Panc1 (cell line): ENCODE measurements at regions not wholly inside any gene's neighbourhood (a gene's known extent, or its start where the extent isn't known, plus 50 kb on each side); places are given as distances from the start of the nearest gene placed in this dataset.

Source experiments
- ATAC-seq: fragments of 200-7000 bp; cut with Tn5 transposase; 2 replicates; pipeline ENCODE4 v1.9.1; 2020; ENCODE audit warnings: mild to moderate bottlenecking, moderate library complexity
- BruUV-seq: library from RNA; stranded (reverse); fragments of 400-500 nt; replicated peaks from 2 replicates; lab custom pipeline; 2021; lab: Mats Ljungman, UMichigan
- CTCF ChIA-PET: fragments of 300-600 bp; sonication (Branson Sonifier 250); formaldehyde crosslinking; loops from one replicate; lab custom pipeline; 2022; ENCODE audit warnings: antibody characterized with exemption; lab: Charles Lee
- POLR2A ChIA-PET: fragments of 300-600 bp; sonication (Branson Sonifier 250); formaldehyde crosslinking; loops from one replicate; lab custom pipeline; 2022; ENCODE audit warnings: antibody characterized with exemption; lab: Charles Lee
- DNase-seq: peaks from one replicate; pipeline ENCODE4 v3.0.0-alpha.2; 2010; ENCODE audit warnings: low read depth, low spot score
- H3K27ac ChIP-seq: 2 replicates; pipeline ENCODE4 v1.5.1; 2011; ENCODE audit warnings: mild to moderate bottlenecking, low read length, inconsistent platforms
- H3K27me3 ChIP-seq: fragments of 200-500 bp; sonication (Bioruptor generic); 2 replicates; pipeline ENCODE4 v1.6.0; 2014; ENCODE audit warnings: low read length, inconsistent platforms; ENCODE audit not compliant: control insufficient read depth, insufficient read depth
- H3K36me3 ChIP-seq: fragments of 200-500 bp; sonication (Bioruptor generic); 2 replicates; pipeline ENCODE4 v1.5.1; 2014; ENCODE audit warnings: inconsistent platforms, mild to moderate bottlenecking, low read length, moderate library complexity; ENCODE audit not compliant: control insufficient read depth, insufficient read depth
- H3K4me1 ChIP-seq: 2 replicates; pipeline ENCODE4 v1.5.1; 2011; ENCODE audit warnings: inconsistent platforms, mild to moderate bottlenecking, low read length, moderate library complexity; ENCODE audit not compliant: control insufficient read depth, insufficient read depth
- H3K4me3 ChIP-seq, 2 experiments: 2 replicates each; pipeline ENCODE4 v1.5.1; 2011 to 2012; ENCODE audit warnings: low read depth in 2 of 2, low read length in 2 of 2, mild to moderate bottlenecking in 2 of 2, inconsistent platforms in 1 of 2, moderate library complexity in 1 of 2
- H3K9me3 ChIP-seq: fragments of 200-500 bp; sonication (Bioruptor generic); 2 replicates; pipeline ENCODE4 v1.5.1; 2014; ENCODE audit warnings: low read depth, mild to moderate bottlenecking, inconsistent platforms, low read length, moderate library complexity; ENCODE audit not compliant: control insufficient read depth, insufficient read depth
- CTCF ChIP-seq: fragments of 450-650 bp; IDR thresholded peaks from 2 replicates; pipeline ENCODE4 v1.5.1; 2017; ENCODE audit warnings: mild to moderate bottlenecking
- POLR2AphosphoS5 ChIP-seq: IDR thresholded peaks from 2 replicates; pipeline ENCODE4 v1.6.1; 2012; ENCODE audit warnings: mild to moderate bottlenecking, low read depth, low read length, moderate library complexity
- SIN3A ChIP-seq: IDR thresholded peaks from 2 replicates; pipeline ENCODE4 v1.6.1; 2012; ENCODE audit warnings: low read depth, mild to moderate bottlenecking, low read length, moderate library complexity, borderline replicate concordance; ENCODE audit not compliant: insufficient read depth
- TCF7L2 ChIP-seq: IDR thresholded peaks from 2 replicates; pipeline ENCODE4 v1.6.1; 2011; ENCODE audit warnings: mild to moderate bottlenecking, low read depth, low read length, inconsistent platforms
- in situ Hi-C: cut with HindIII; loops from 2 replicates; pipeline ENCODE4 v1.10.0; 2016; ENCODE audit warnings: low sequenced_read_pairs, low pct_unique_long_range_greater_than_20kb
- intact Hi-C: fragments of 100-400 bp; cut with micrococcal nuclease; formaldehyde crosslinking; loops from one replicate; pipeline ENCODE4 v1.10.0; 2022; ENCODE audit not compliant: unreplicated experiment
- TF ChIP-seq, protein P1 (sequence below), 2 experiments: IDR thresholded peaks; 2 replicates each; pipeline ENCODE4 v1.6.1; 2011 to 2012; ENCODE audit warnings: low read depth in 2 of 2, control low read depth in 1 of 2, low read length in 1 of 2, mild to moderate bottlenecking in 1 of 2, moderate library complexity in 1 of 2; ENCODE audit not compliant: insufficient read depth in 1 of 2

DNA sequence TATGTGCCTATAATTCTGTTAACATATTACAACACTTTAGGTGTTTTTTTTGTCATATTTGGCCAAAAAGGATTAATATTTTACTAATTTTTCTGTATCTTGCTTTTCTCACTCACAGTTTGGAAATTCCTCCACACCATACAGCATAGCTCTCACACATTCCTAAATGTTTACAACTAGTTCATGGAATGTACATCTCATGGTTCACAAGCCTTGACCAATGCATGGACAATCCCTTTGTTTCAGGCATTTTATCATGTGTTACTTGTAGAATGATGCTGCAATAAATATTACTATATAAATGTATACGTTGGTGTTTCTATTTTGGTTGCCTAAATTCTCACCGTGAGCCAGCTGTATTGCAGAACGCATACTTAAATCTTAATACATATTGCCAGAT is 80.5 kb upstream of the SPATA31C2 start:
- CTCF ChIA-PET = no interaction called here
- POLR2A ChIA-PET = no interaction called here
- Histone ChIP-seq H3K9me3 (no peaks in the 10 kb centered on the region), H3K27me3 (no peaks in the 10 kb centered on the region), H3K27ac (no peak overlapping the region), H3K36me3 (no peaks in the 10 kb centered on the region), H3K4me3 (no peak overlapping the region), H3K4me1 (no peaks in the 10 kb centered on the region; the same call in 1 of the 2 replicates)
- no peak for ATAC-seq
- no TSS peak for BruUV-seq
- DNase-seq = no peak
- in situ Hi-C loops = no loop called here
- TF ChIP-seq SIN3A = no peak
- TF ChIP-seq, protein P1, sequence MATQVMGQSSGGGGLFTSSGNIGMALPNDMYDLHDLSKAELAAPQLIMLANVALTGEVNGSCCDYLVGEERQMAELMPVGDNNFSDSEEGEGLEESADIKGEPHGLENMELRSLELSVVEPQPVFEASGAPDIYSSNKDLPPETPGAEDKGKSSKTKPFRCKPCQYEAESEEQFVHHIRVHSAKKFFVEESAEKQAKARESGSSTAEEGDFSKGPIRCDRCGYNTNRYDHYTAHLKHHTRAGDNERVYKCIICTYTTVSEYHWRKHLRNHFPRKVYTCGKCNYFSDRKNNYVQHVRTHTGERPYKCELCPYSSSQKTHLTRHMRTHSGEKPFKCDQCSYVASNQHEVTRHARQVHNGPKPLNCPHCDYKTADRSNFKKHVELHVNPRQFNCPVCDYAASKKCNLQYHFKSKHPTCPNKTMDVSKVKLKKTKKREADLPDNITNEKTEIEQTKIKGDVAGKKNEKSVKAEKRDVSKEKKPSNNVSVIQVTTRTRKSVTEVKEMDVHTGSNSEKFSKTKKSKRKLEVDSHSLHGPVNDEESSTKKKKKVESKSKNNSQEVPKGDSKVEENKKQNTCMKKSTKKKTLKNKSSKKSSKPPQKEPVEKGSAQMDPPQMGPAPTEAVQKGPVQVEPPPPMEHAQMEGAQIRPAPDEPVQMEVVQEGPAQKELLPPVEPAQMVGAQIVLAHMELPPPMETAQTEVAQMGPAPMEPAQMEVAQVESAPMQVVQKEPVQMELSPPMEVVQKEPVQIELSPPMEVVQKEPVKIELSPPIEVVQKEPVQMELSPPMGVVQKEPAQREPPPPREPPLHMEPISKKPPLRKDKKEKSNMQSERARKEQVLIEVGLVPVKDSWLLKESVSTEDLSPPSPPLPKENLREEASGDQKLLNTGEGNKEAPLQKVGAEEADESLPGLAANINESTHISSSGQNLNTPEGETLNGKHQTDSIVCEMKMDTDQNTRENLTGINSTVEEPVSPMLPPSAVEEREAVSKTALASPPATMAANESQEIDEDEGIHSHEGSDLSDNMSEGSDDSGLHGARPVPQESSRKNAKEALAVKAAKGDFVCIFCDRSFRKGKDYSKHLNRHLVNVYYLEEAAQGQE (IDR thresholded peaks at IDR 0.05; ENCODE audit: insufficient read depth in 1 of 2, low read depth in 2 of 2, low read length in 1 of 2) = no peak
- TF ChIP-seq TCF7L2 = no peak
- TF ChIP-seq CTCF = no peak
- no peak for TF ChIP-seq POLR2AphosphoS5
- intact Hi-C loops = no loop called here

DNA sequence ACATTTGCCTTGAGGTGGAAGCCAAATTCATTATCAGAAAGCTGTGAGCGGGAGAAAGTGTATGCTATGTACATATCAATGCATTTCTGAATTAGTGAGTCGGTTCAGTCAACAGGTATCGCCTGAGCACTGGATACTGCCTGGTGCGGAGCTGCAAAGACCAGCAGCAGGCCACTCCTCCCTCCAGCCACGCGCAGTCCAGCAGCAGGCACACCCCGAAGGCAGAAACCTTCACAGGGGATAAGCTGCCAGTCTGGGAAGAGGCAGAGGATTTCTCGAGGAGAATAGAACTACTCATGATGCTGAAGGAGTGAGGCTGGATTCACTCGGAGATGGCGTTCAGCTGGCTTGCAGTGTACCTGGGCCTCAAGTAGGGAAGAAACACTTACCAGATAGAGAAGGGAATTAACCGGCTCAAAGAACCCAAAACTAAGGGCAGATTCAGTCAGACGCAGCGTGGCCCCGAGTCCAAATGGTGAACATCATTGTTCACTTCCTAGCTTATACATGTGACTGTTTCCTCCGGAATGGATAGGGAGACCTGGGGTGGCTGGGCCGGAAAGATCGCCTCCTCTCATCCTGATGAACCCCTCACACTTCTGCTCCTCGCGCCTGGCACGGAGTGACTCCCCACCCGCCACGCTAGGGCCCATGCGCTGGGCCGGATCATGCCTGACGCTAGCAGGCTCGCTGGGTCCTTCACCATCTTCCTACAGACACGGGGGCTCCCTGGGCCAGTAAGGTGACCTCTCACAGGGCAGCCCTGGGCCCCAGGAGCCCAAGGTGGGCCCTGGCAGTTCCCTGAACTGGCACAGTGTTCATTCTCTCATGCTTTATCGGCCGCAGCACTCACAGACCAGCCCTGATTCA is 78.1 kb upstream of the SPATA31C2 start:
- CTCF ChIA-PET = no interaction called here

More for the DNA sequence above, 78.1 kb upstream of the SPATA31C2 start:
- no peak for DNase-seq
- peak; percentile 53; the same call in 1 of the 2 replicates for ATAC-seq
- Histone ChIP-seq H3K4me1 (no peaks in the 10 kb centered on the region; the same call in 1 of the 2 replicates), H3K27ac (peak overlapping the region; percentile 34; the same call in 1 of the 2 replicates), H3K9me3 (no peaks in the 10 kb centered on the region), H3K36me3 (no peaks in the 10 kb centered on the region), H3K27me3 (no peaks in the 10 kb centered on the region), H3K4me3 (no peak overlapping the region)
- TF ChIP-seq SIN3A (no peak), POLR2AphosphoS5 (no peak), TCF7L2 (no peak), CTCF (no peak)
- TF ChIP-seq, protein P1 (IDR thresholded peaks at IDR 0.05; ENCODE audit: insufficient read depth in 1 of 2, low read depth in 2 of 2, low read length in 1 of 2) = no peak
- POLR2A ChIA-PET = no interaction called here
- in situ Hi-C loops = no loop called here
- intact Hi-C loops = no loop called here
- BruUV-seq = no TSS peak
